GM18508 (cell line): ENCODE measurements at regions not wholly inside any gene's neighbourhood (a gene's known extent, or its start where the extent isn't known, plus 50 kb on each side); places are given as distances from the start of the nearest gene placed in this dataset.

ENCODE experiments used
- ATAC-seq: cut with Tn5 transposase; IDR thresholded peaks from one replicate; pipeline ENCODE4 v1.9.1; 2021; ENCODE audit warnings: moderate number of reproducible peaks; ENCODE audit not compliant: insufficient read depth, unreplicated experiment

DNA sequence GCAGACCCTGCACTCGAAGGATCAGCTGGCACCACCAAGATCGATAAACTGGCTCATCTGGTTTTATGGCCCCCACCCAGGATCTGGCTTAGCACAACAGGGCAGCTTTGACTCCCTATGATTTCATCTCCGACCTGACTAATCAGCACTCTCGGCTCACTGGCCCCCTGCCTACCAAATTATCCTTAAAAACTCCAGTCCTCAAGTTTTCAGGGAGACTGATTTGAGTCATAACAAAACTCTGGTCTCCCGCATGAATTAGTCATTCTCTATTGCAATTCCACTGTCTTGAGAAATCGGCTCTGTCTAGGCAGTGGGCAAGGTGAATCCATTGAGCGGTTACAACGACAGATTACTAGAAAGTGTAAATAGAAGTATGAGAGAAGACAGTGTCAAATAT lies 521.9 kb upstream of the RGMA start:
- ATAC-seq, result no peak

DNA sequence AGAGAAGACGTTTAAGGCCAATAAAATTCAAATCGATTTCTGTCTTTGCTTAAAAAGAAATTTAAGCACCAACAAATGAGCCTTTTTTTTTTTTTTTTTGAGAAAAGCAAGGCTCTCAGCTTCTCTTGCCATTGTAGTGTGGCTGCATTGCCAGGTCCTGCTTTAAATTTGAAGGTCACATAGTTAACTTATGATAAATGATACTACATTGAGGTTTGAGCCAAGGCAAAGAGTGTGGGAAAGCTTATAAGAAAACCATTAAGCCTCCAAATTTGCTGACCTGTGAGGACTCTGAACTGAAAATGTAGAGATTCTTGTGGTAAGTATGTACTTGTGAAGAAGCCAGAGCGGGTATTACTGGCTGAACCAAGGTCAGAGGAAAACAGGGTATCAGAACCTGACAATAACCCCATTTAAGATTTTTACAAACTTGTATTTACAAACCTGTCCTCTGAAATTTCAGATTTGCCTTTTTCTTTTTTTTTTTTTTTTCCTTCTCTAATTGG lies 519.7 kb upstream of the RGMA start:
- ATAC-seq, result no peak

GRCh38 chr15:93603550-93603949 lies 514.5 kb upstream of the RGMA start:
- no peak for ATAC-seq

DNA sequence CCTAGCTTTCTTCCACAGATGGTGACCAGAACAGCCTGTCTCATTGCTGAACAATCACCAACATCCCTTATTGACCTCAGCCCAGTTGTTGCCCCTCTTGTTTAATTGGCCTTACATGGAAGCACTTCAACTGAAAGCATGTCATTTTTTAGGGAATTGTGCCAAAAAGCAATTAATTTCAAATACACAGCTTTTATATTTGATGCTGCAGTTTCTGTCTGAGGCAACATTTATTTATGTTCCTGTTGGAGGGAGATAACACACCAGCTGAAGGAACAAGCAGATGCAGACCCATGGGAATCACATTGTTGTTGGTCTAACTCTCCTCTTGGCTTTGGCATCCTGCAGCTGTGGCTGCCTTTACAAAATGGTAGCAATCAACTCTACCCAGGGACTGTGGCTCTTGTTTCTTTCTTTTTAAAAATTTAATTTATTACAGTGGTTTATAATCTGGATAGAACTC lies 498.1 kb upstream of the RGMA start:
- ATAC-seq, result no peak

DNA sequence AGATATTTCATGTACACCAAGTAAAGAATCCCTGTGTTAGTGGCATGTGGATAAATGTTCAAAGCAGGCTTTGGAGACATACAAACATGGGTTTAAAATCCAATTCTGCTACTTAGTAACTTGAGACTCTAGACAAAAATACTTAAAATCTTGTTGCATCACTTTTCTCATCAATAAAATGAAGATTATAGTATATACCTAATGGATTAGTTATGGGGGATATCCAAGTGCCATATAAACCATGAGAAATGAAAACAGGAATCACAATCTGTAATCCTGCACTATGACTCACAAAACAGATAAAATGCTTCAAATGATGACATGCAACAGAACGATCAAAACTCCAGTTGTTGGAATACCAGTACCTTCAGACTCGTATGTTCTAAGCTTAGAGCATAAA lies 496.0 kb upstream of the RGMA start:
- ATAC-seq, result no peak

DNA sequence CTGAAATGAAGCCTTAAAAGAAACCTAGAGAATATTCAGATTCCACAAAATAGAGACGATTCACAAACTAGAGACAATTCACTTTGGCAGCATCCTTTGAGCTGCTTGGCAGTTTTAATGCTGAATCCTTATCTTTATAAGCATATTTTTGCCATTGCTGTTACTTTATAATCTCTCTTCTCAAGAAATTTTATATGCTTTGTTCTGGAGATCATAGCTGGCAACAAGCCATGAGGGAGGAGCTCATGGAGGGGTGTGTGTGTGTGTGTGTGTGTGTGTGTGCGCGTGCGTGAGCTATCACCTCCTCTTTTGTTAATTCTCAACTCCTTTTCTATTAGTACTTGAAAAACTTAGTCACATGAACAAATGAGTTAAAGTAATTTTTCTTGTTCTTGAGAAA lies 495.0 kb upstream of the RGMA start:
- no peak for ATAC-seq

GRCh38 chr15:93583552-93583951 lies 494.5 kb upstream of the RGMA start:
- no peak for ATAC-seq

- no peak for ATAC-seq
Observed at GRCh38 chr15:93570527-93570926, 481.5 kb upstream of the RGMA start.

DNA sequence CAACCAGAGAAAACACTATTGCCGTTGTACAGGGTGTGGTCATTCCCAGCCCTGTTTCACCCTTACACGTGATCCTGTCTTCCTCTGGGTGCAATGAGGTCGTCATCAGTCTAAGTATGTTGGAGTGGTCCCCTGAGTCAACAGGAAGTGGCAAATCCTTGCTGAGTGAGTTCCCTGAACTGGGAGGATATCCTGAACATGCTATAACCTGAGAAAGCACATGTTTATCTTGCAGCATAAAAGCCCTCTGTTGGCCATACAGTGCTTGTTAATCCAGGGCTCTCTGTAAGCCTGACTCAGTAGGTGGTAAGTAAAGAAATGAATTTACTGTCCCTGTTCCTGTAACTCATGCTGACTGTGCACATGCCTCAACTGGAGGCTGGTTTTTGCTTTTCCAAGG lies 477.8 kb upstream of the RGMA start:
- ATAC-seq, result no peak

DNA sequence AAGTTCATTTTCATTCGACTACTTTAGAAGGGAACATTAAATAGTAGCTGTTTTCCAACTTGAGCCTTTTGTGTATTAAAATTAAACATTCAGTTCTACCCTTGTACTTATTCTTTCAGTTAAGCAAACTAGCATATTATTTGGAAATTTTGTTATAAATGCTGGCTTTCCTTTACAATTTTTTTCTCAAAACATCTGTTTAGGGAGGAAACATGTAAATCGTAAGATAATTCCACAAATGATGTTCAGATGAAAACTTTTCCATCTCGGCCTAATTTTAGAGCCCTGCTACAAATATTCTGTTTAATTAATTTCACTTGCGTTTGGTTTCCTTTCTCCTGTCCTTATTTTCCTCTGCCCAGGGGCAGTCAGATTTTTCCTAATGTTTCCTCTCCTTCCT lies 476.2 kb upstream of the RGMA start:
- ATAC-seq, result no peak

DNA sequence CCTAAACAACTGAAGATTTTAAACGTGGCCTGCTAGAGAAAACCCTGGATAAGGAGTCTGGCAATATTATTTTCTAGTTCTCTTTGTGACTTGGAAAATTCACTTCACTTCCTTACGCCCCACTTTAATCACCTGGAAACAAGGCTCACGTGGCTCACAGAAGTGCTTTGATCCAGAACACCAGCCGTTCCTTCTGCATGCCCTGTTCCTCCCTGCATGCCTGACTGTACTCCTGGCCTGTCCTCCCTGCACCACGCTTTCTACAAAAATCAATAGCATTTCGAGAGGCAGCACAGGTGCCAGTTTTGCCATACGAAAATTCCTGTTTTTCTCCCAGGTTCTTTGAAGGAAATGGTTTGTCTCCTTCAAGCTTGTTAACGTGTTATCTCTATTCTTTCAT lies 474.2 kb upstream of the RGMA start:
- no peak for ATAC-seq

- no peak for ATAC-seq
Observed at GRCh38 chr15:93562395-93563123, 473.5 kb upstream of the RGMA start.

- ATAC-seq, result no peak
Observed at GRCh38 chr15:93557696-93558095, 468.7 kb upstream of the RGMA start.

- ATAC-seq, result no peak
Observed at GRCh38 chr15:93553167-93553935, 464.3 kb upstream of the RGMA start.

- ATAC-seq, result no peak
Observed at GRCh38 chr15:93543093-93543492, 454.1 kb upstream of the RGMA start.

- no peak for ATAC-seq
Observed at GRCh38 chr15:93527374-93528050, 438.5 kb upstream of the RGMA start.

- ATAC-seq, result no peak
Observed at GRCh38 chr15:93524432-93524831, 435.4 kb upstream of the RGMA start.

GRCh38 chr15:93523481-93523880 lies 434.5 kb upstream of the RGMA start:
- ATAC-seq, result no peak

DNA sequence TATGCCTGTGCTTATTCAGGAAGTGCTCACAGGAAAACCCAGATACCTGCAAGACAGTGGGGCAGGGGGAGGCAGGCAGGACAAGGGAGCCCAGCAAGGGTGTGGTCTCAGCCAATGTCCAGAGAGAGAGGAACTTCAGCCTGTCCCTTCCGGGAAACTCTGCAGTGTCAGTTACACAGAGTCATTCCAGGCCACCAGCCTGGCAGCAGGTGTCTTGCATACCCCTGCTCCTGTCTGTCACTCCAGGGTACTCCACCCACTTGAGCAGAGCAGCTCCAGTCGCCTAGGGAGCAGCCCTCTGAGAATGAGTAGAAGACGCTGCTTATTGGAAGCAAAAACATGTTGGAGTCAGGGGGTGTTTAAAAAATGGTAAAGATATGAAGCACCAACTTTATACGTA lies 431.2 kb upstream of the RGMA start:
- ATAC-seq, result no peak

- no peak for ATAC-seq
Observed at GRCh38 chr15:93519599-93519998, 430.6 kb upstream of the RGMA start.

DNA sequence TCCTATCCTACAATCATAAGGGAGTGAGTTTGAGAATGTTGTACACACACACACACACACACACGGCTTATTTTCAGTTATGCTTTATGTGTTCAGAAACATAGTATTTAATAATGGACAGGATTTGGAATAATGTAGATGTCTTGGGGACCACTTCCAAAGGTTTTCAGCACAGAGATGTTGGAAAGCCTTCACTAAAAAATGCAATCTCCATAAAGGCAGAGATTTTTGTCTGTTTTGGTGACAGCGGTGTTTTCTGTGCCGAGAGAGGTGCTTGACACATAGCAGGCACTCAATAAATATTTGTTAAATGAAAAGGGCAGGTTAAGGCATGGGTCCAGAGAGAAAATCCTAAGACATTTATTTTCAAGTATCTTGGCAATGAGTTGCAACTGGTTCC lies 428.2 kb upstream of the RGMA start:
- no peak for ATAC-seq
